ENCODE measurements at regions not wholly inside any gene's neighbourhood (a gene's known extent, or its start where the extent isn't known, plus 50 kb on each side); places are given as distances from the start of the nearest gene placed in this dataset.

- no peak for TF ChIP-seq EZH2 (IDR thresholded peaks at IDR 0.05; ENCODE audit: low read length, missing control alignments)
- TF ChIP-seq CTCF (conservative IDR thresholded peaks at IDR 0.05 in 1 of 2, IDR thresholded peaks at IDR 0.05 in 1 of 2; ENCODE audit: low read depth in 1 of 2, low read length in 2 of 2) = no peak
Observed at GRCh38 chr11:104763930-104764709, 134.1 kb downstream of the CASP12 start.
